GM23338 (cell line): ENCODE measurements at regions not wholly inside any gene's neighbourhood (a gene's known extent, or its start where the extent isn't known, plus 50 kb on each side); places are given as distances from the start of the nearest gene placed in this dataset.

Source experiments
- ATAC-seq: fragments of 200-7000 bp; cut with Tn5 transposase; 3 replicates; pipeline ENCODE4 v1.9.1; 2020
- DNase-seq: peaks from one replicate; pipeline ENCODE4 v3.0.0-alpha.2; 2015; ENCODE audit warnings: low spot score
- H2AFZ ChIP-seq: fragments of 200-600 bp; sonication (generic); 2 replicates; pipeline ENCODE4 v1.8.0; 2016; ENCODE audit warnings: antibody characterized with exemption, mild to moderate bottlenecking, moderate library complexity
- H3F3A ChIP-seq: fragments of 200-600 bp; sonication (generic); replicated peaks from 2 replicates; pipeline ENCODE4 v1.8.0; 2017; ENCODE audit warnings: antibody characterized with exemption, mixed run types, low read depth
- H3K27ac ChIP-seq: fragments of 200-600 bp; sonication (generic); 2 replicates; pipeline ENCODE4 v1.6.1; 2016; ENCODE audit warnings: low read depth
- H3K27me3 ChIP-seq: fragments of 200-600 bp; sonication (generic); 2 replicates; pipeline ENCODE4 v1.8.0; 2016; ENCODE audit warnings: mild to moderate bottlenecking, mixed run types, moderate library complexity; ENCODE audit not compliant: insufficient read depth
- H3K36me3 ChIP-seq: fragments of 200-600 bp; sonication (generic); 2 replicates; pipeline ENCODE4 v1.8.0; 2016; ENCODE audit warnings: mild to moderate bottlenecking; ENCODE audit not compliant: insufficient read depth
- H3K4me1 ChIP-seq: fragments of 200-600 bp; sonication (generic); 2 replicates; pipeline ENCODE4 v1.8.0; 2016; ENCODE audit warnings: mild to moderate bottlenecking, moderate library complexity; ENCODE audit not compliant: insufficient read depth
- H3K4me2 ChIP-seq: fragments of 200-600 bp; sonication (generic); 2 replicates; pipeline ENCODE4 v1.7.1; 2017; ENCODE audit warnings: mixed run types
- H3K4me3 ChIP-seq: fragments of 200-600 bp; sonication (generic); 2 replicates; pipeline ENCODE4 v1.6.1; 2016; ENCODE audit warnings: mixed run types
- H3K79me2 ChIP-seq: fragments of 200-600 bp; sonication (generic); replicated peaks from 2 replicates; pipeline ENCODE4 v1.8.0; 2017; ENCODE audit warnings: mild to moderate bottlenecking; ENCODE audit not compliant: insufficient read depth
- H3K9me2 ChIP-seq: fragments of 200-600 bp; sonication (generic); 2 replicates; pipeline ENCODE4 v1.8.0; 2017; ENCODE audit not compliant: insufficient read depth
- H4K20me1 ChIP-seq: fragments of 200-600 bp; sonication (generic); replicated peaks from 2 replicates; pipeline ENCODE4 v1.8.0; 2017; ENCODE audit warnings: mild to moderate bottlenecking; ENCODE audit not compliant: insufficient read depth
- H3K27ac Mint-ChIP-seq: 2 replicates; pipeline ENCODE4 v1.8.0; 2020; ENCODE audit warnings: inconsistent platforms, mild to moderate bottlenecking, moderate library complexity, mixed read lengths
- H3K27me3 Mint-ChIP-seq: 3 replicates; pipeline ENCODE4 v1.8.0; 2022; ENCODE audit warnings: low read depth, mild to moderate bottlenecking, moderate library complexity, mixed read lengths, inconsistent platforms; ENCODE audit not compliant: insufficient read depth, poor library complexity
- H3K36me3 Mint-ChIP-seq: 3 replicates; pipeline ENCODE4 v1.8.0; 2021; ENCODE audit warnings: low read depth, mild to moderate bottlenecking, inconsistent platforms, moderate library complexity, mixed read lengths
- H3K4me1 Mint-ChIP-seq: 3 replicates; pipeline ENCODE4 v1.8.0; 2020; ENCODE audit warnings: mild to moderate bottlenecking, inconsistent platforms, mixed read lengths
- H3K4me3 Mint-ChIP-seq: 3 replicates; pipeline ENCODE4 v1.8.0; 2021; ENCODE audit warnings: moderate library complexity, mild to moderate bottlenecking, inconsistent platforms, mixed read lengths
- H3K9me3 Mint-ChIP-seq: 3 replicates; pipeline ENCODE4 v1.8.0; 2020; ENCODE audit warnings: moderate library complexity, mild to moderate bottlenecking, inconsistent platforms, mixed read lengths
- CREB1 ChIP-seq: fragments of 250-450 bp; sonication (Bioruptor Pico); IDR thresholded peaks from 2 replicates; pipeline ENCODE4 v1.5.0; 2020; ENCODE audit warnings: low read depth, mild to moderate bottlenecking, moderate library complexity
- EZH2 ChIP-seq: fragments of 200-600 bp; sonication (generic); IDR thresholded peaks from one replicate; pipeline ENCODE4 v1.8.0; 2017; ENCODE audit warnings: antibody characterized with exemption, mild to moderate bottlenecking, low read depth; ENCODE audit not compliant: unreplicated experiment
- EZH2phosphoT487 ChIP-seq: fragments of 200-600 bp; sonication (generic); IDR thresholded peaks from one replicate; pipeline ENCODE4 v1.8.1; 2018; ENCODE audit warnings: antibody characterized with exemption; ENCODE audit not compliant: unreplicated experiment
- NANOG ChIP-seq: IDR thresholded peaks from 2 replicates; pipeline ENCODE4 v1.6.1; 2016; ENCODE audit warnings: antibody characterized with exemption, borderline replicate concordance
- POLR2AphosphoS5 ChIP-seq: IDR thresholded peaks from 2 replicates; pipeline ENCODE4 v1.6.1; 2016; ENCODE audit warnings: antibody characterized with exemption, low read depth
- STAT1 ChIP-seq: IDR thresholded peaks from one replicate; pipeline ENCODE4 v1.6.1; 2016; ENCODE audit warnings: antibody characterized with exemption; ENCODE audit not compliant: unreplicated experiment
- ZNF114 ChIP-seq: fragments of 250-450 bp; sonication (Bioruptor Pico); IDR thresholded peaks from 2 replicates; pipeline ENCODE4 v1.5.0; 2020; ENCODE audit warnings: mild to moderate bottlenecking, moderate library complexity
- TF ChIP-seq, protein P1 (sequence below): IDR thresholded peaks from 2 replicates; pipeline ENCODE4 v1.6.1; 2016; ENCODE audit warnings: antibody characterized with exemption
- TF ChIP-seq, protein P2 (sequence below): fragments of 250-450 bp; sonication (Bioruptor Pico); IDR thresholded peaks from 2 replicates; pipeline ENCODE4 v1.5.0; 2020; ENCODE audit warnings: mild to moderate bottlenecking, moderate library complexity
- TF ChIP-seq, protein P3 (sequence below): IDR thresholded peaks from one replicate; pipeline ENCODE4 v1.6.1; 2018; ENCODE audit warnings: antibody characterized with exemption; ENCODE audit not compliant: unreplicated experiment

DNA sequence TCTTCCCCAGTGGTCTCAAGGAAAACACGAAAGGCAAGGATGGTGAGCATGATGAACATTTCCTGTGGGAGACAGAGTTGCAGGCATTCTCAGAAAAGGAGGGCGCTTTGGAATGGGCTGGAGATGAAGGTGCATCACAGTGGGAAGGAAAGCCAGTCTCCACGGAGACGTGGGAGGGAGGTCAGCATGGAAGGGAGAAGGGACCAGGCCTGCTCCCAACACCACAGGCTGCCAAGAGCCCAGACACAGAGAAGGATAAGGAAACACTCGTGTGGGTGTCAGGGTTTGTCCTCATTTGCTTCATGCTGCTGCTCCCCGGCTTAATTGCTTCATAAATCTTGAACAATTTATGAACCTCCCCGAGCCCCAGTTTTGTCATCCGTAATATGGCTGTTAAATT, 231.5 kb upstream of the ZNF32 start:
- Histone ChIP-seq H4K20me1 (no peaks in the 10 kb centered on the region), H3K27me3 (no peaks in the 10 kb centered on the region), H2AFZ (no peak overlapping the region), H3K4me3 (no peak overlapping the region), H3K4me2 (no peak overlapping the region), H3F3A (no peaks in the 10 kb centered on the region), H3K27ac (no peak overlapping the region), H3K4me1 (peaks cover 9% of the 10 kb centered on the region), H3K9me2 (0 out of 2 replicates have a peak, but pooled peaks cover 2% of the 10 kb centered on the region), H3K36me3 (no peaks in the 10 kb centered on the region), H3K79me2 (no peaks in the 10 kb centered on the region)
- H3K36me3 Mint-ChIP-seq = no peaks in the 10 kb centered on the region
- peaks cover 8% of the 10 kb centered on the region; the same call in 2 of the 3 replicates for H3K4me1 Mint-ChIP-seq
- TF ChIP-seq ZNF114 = no peak
- TF ChIP-seq, protein P1, sequence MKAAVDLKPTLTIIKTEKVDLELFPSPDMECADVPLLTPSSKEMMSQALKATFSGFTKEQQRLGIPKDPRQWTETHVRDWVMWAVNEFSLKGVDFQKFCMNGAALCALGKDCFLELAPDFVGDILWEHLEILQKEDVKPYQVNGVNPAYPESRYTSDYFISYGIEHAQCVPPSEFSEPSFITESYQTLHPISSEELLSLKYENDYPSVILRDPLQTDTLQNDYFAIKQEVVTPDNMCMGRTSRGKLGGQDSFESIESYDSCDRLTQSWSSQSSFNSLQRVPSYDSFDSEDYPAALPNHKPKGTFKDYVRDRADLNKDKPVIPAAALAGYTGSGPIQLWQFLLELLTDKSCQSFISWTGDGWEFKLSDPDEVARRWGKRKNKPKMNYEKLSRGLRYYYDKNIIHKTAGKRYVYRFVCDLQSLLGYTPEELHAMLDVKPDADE = no peak
- no peak for TF ChIP-seq EZH2
- no peak for TF ChIP-seq POLR2AphosphoS5
- TF ChIP-seq, protein P2, sequence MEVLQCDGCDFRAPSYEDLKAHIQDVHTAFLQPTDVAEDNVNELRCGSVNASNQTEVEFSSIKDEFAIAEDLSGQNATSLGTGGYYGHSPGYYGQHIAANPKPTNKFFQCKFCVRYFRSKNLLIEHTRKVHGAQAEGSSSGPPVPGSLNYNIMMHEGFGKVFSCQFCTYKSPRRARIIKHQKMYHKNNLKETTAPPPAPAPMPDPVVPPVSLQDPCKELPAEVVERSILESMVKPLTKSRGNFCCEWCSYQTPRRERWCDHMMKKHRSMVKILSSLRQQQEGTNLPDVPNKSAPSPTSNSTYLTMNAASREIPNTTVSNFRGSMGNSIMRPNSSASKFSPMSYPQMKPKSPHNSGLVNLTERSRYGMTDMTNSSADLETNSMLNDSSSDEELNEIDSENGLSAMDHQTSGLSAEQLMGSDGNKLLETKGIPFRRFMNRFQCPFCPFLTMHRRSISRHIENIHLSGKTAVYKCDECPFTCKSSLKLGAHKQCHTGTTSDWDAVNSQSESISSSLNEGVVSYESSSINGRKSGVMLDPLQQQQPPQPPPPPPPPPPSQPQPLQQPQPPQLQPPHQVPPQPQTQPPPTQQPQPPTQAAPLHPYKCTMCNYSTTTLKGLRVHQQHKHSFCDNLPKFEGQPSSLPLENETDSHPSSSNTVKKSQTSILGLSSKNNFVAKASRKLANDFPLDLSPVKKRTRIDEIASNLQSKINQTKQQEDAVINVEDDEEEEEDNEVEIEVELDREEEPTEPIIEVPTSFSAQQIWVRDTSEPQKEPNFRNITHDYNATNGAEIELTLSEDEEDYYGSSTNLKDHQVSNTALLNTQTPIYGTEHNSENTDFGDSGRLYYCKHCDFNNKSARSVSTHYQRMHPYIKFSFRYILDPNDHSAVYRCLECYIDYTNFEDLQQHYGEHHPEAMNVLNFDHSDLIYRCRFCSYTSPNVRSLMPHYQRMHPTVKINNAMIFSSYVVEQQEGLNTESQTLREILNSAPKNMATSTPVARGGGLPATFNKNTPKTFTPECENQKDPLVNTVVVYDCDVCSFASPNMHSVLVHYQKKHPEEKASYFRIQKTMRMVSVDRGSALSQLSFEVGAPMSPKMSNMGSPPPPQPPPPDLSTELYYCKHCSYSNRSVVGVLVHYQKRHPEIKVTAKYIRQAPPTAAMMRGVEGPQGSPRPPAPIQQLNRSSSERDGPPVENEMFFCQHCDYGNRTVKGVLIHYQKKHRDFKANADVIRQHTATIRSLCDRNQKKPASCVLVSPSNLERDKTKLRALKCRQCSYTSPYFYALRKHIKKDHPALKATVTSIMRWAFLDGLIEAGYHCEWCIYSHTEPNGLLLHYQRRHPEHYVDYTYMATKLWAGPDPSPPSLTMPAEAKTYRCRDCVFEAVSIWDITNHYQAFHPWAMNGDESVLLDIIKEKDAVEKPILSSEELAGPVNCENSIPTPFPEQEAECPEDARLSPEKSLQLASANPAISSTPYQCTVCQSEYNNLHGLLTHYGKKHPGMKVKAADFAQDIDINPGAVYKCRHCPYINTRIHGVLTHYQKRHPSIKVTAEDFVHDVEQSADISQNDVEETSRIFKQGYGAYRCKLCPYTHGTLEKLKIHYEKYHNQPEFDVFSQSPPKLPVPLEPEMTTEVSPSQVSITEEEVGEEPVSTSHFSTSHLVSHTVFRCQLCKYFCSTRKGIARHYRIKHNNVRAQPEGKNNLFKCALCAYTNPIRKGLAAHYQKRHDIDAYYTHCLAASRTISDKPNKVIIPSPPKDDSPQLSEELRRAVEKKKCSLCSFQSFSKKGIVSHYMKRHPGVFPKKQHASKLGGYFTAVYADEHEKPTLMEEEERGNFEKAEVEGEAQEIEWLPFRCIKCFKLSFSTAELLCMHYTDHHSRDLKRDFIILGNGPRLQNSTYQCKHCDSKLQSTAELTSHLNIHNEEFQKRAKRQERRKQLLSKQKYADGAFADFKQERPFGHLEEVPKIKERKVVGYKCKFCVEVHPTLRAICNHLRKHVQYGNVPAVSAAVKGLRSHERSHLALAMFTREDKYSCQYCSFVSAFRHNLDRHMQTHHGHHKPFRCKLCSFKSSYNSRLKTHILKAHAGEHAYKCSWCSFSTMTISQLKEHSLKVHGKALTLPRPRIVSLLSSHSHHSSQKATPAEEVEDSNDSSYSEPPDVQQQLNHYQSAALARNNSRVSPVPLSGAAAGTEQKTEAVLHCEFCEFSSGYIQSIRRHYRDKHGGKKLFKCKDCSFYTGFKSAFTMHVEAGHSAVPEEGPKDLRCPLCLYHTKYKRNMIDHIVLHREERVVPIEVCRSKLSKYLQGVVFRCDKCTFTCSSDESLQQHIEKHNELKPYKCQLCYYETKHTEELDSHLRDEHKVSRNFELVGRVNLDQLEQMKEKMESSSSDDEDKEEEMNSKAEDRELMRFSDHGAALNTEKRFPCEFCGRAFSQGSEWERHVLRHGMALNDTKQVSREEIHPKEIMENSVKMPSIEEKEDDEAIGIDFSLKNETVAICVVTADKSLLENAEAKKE = no peak
- no peak for TF ChIP-seq CREB1 (CRISPR knock-in tag)
- TF ChIP-seq NANOG = no peak
- TF ChIP-seq, protein P3, sequence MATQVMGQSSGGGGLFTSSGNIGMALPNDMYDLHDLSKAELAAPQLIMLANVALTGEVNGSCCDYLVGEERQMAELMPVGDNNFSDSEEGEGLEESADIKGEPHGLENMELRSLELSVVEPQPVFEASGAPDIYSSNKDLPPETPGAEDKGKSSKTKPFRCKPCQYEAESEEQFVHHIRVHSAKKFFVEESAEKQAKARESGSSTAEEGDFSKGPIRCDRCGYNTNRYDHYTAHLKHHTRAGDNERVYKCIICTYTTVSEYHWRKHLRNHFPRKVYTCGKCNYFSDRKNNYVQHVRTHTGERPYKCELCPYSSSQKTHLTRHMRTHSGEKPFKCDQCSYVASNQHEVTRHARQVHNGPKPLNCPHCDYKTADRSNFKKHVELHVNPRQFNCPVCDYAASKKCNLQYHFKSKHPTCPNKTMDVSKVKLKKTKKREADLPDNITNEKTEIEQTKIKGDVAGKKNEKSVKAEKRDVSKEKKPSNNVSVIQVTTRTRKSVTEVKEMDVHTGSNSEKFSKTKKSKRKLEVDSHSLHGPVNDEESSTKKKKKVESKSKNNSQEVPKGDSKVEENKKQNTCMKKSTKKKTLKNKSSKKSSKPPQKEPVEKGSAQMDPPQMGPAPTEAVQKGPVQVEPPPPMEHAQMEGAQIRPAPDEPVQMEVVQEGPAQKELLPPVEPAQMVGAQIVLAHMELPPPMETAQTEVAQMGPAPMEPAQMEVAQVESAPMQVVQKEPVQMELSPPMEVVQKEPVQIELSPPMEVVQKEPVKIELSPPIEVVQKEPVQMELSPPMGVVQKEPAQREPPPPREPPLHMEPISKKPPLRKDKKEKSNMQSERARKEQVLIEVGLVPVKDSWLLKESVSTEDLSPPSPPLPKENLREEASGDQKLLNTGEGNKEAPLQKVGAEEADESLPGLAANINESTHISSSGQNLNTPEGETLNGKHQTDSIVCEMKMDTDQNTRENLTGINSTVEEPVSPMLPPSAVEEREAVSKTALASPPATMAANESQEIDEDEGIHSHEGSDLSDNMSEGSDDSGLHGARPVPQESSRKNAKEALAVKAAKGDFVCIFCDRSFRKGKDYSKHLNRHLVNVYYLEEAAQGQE = no peak
- TF ChIP-seq STAT1 = no peak
- no peak for TF ChIP-seq EZH2phosphoT487
- H3K4me3 Mint-ChIP-seq = no peak overlapping the region
- ATAC-seq (no peak), DNase-seq (no peak)
- no peak overlapping the region for H3K27ac Mint-ChIP-seq
- H3K27me3 Mint-ChIP-seq = peaks cover under 1% of the 10 kb centered on the region
- H3K9me3 Mint-ChIP-seq = no peaks in the 10 kb centered on the region
